WERI-Rb-1 (cell line): ENCODE measurements at regions not wholly inside any gene's neighbourhood (a gene's known extent, or its start where the extent isn't known, plus 50 kb on each side); places are given as distances from the start of the nearest gene placed in this dataset.

Experiments used
- DNase-seq: peaks from one replicate; pipeline ENCODE4 v3.0.0-alpha.2; 2020
- H3K27ac ChIP-seq: fragments of 250-450 bp; sonication (Bioruptor Pico); 2 replicates; pipeline ENCODE4 v1.5.1; 2020; ENCODE audit warnings: mild to moderate bottlenecking, moderate library complexity
- H3K27me3 ChIP-seq: fragments of 250-450 bp; sonication (Bioruptor Pico); 2 replicates; pipeline ENCODE4 v1.5.1; 2021; ENCODE audit warnings: mild to moderate bottlenecking, low read depth, moderate library complexity; ENCODE audit not compliant: insufficient read depth, severe bottlenecking
- H3K36me3 ChIP-seq: fragments of 250-450 bp; sonication (Bioruptor Pico); 2 replicates; pipeline ENCODE4 v1.5.1; 2020; ENCODE audit warnings: mild to moderate bottlenecking, moderate library complexity
- H3K4me3 ChIP-seq: 2 replicates; pipeline ENCODE4 v1.5.1; 2011; ENCODE audit warnings: low read depth, mild to moderate bottlenecking, control low read depth, low read length
- H3K9me3 ChIP-seq: fragments of 250-450 bp; sonication (Bioruptor Pico); 2 replicates; pipeline ENCODE4 v1.5.1; 2021; ENCODE audit warnings: mild to moderate bottlenecking, moderate library complexity; ENCODE audit not compliant: severe bottlenecking
- CTCF ChIP-seq: IDR thresholded peaks from 2 replicates; pipeline ENCODE4 v1.5.1; 2011; ENCODE audit warnings: low read depth, mild to moderate bottlenecking, control low read depth, inconsistent platforms, low read length

- H3K9me3 ChIP-seq = peaks cover 4% of the 10 kb centered on the region
- no peak overlapping the region for H3K27ac ChIP-seq
- H3K27me3 ChIP-seq = peaks cover 37% of the 10 kb centered on the region
- no peak for DNase-seq
- no peak overlapping the region for H3K4me3 ChIP-seq
- H3K36me3 ChIP-seq = no peaks in the 10 kb centered on the region
- TF ChIP-seq CTCF = no peak
These were observed 465.3 kb upstream of the SOX9 start for GRCh38 chr17:71655542-71655941.

- DNase-seq = no peak
- no peak overlapping the region for H3K4me3 ChIP-seq
- no peak overlapping the region for H3K27ac ChIP-seq
- no peak for TF ChIP-seq CTCF
- H3K9me3 ChIP-seq = peaks cover 4% of the 10 kb centered on the region
- H3K27me3 ChIP-seq = peaks cover 36% of the 10 kb centered on the region
- no peaks in the 10 kb centered on the region for H3K36me3 ChIP-seq
These were observed 463.6 kb upstream of the SOX9 start for GRCh38 chr17:71656964-71657858.

- no peak for TF ChIP-seq CTCF
- Histone ChIP-seq H3K27me3 (peaks cover 39% of the 10 kb centered on the region), H3K9me3 (peaks cover 4% of the 10 kb centered on the region), H3K36me3 (no peaks in the 10 kb centered on the region), H3K4me3 (no peak overlapping the region), H3K27ac (no peak overlapping the region)
- no peak for DNase-seq
These were observed 461.8 kb upstream of the SOX9 start for GRCh38 chr17:71658996-71659395.

- no peak for TF ChIP-seq CTCF
- H3K36me3 ChIP-seq = no peaks in the 10 kb centered on the region
- no peaks in the 10 kb centered on the region for H3K9me3 ChIP-seq
- no peak for DNase-seq
- peaks cover 47% of the 10 kb centered on the region for H3K27me3 ChIP-seq
- no peak overlapping the region for H3K27ac ChIP-seq
- no peak overlapping the region for H3K4me3 ChIP-seq
These were observed 456.0 kb upstream of the SOX9 start for GRCh38 chr17:71664861-71665260.

- Histone ChIP-seq H3K4me3 (no peak overlapping the region), H3K9me3 (no peaks in the 10 kb centered on the region), H3K27ac (no peak overlapping the region), H3K36me3 (no peaks in the 10 kb centered on the region), H3K27me3 (peaks cover 48% of the 10 kb centered on the region)
- no peak for TF ChIP-seq CTCF
- DNase-seq = no peak
These were observed 454.8 kb upstream of the SOX9 start for GRCh38 chr17:71666047-71666446.

GRCh38 chr17:71667661-71668060 lies 453.2 kb upstream of the SOX9 start:
- Histone ChIP-seq H3K9me3 (no peaks in the 10 kb centered on the region), H3K27ac (no peak overlapping the region), H3K27me3 (peaks cover 45% of the 10 kb centered on the region), H3K36me3 (no peaks in the 10 kb centered on the region), H3K4me3 (no peak overlapping the region)
- no peak for TF ChIP-seq CTCF
- DNase-seq = no peak
